Hepatocyte (in vitro differentiated cells): ENCODE measurements at regions not wholly inside any gene's neighbourhood (a gene's known extent, or its start where the extent isn't known, plus 50 kb on each side); places are given as distances from the start of the nearest gene placed in this dataset.

ENCODE experiments used
- DNase-seq: peaks from one replicate; pipeline ENCODE4 v3.0.0-alpha.2; 2016; ENCODE audit warnings: low spot score
- H2AFZ ChIP-seq: fragments of 200-600 bp; sonication (generic); 2 replicates; pipeline ENCODE4 v1.6.0; 2016; ENCODE audit warnings: antibody characterized with exemption, mild to moderate bottlenecking
- H3K27ac ChIP-seq: fragments of 200-600 bp; sonication (generic); 2 replicates; pipeline ENCODE4 v1.5.1; 2016; ENCODE audit warnings: mild to moderate bottlenecking
- H3K27me3 ChIP-seq: fragments of 200-600 bp; sonication (generic); 2 replicates; pipeline ENCODE4 v1.6.1; 2016
- H3K36me3 ChIP-seq: fragments of 200-600 bp; sonication (generic); replicated peaks from 2 replicates; pipeline ENCODE4 v1.5.1; 2016; ENCODE audit warnings: low read depth; ENCODE audit not compliant: insufficient read depth
- H3K4me1 ChIP-seq: fragments of 200-600 bp; sonication (generic); 2 replicates; pipeline ENCODE4 v1.5.1; 2016; ENCODE audit warnings: mild to moderate bottlenecking, moderate library complexity; ENCODE audit not compliant: insufficient read depth
- H3K4me2 ChIP-seq: fragments of 200-600 bp; sonication (generic); 2 replicates; pipeline ENCODE4 v1.6.0; 2016
- H3K4me3 ChIP-seq: fragments of 200-600 bp; sonication (generic); 2 replicates; pipeline ENCODE4 v1.5.1; 2016; ENCODE audit warnings: mild to moderate bottlenecking
- H3K79me2 ChIP-seq: fragments of 200-600 bp; sonication (generic); 2 replicates; pipeline ENCODE4 v1.6.0; 2017; ENCODE audit warnings: mild to moderate bottlenecking
- H3K9me2 ChIP-seq: fragments of 200-600 bp; sonication (generic); replicated peaks from 2 replicates; pipeline ENCODE4 v1.6.0; 2017; ENCODE audit warnings: mild to moderate bottlenecking; ENCODE audit not compliant: insufficient read depth
- H3K9me3 ChIP-seq: fragments of 200-600 bp; sonication (generic); 2 replicates; pipeline ENCODE4 v1.5.1; 2016; ENCODE audit warnings: low read depth, mild to moderate bottlenecking
- H4K20me1 ChIP-seq: fragments of 200-600 bp; sonication (generic); 2 replicates; pipeline ENCODE4 v1.6.0; 2016; ENCODE audit warnings: mild to moderate bottlenecking; ENCODE audit not compliant: insufficient read depth, poor library complexity, severe bottlenecking
- EZH2 ChIP-seq: fragments of 200-600 bp; sonication (generic); IDR thresholded peaks from 2 replicates; pipeline ENCODE4 v1.6.1; 2016; ENCODE audit warnings: antibody characterized with exemption, mild to moderate bottlenecking, borderline replicate concordance
- EZH2phosphoT487 ChIP-seq: fragments of 200-600 bp; sonication (generic); IDR thresholded peaks from one replicate; pipeline ENCODE4 v1.6.1; 2018; ENCODE audit warnings: antibody characterized with exemption, mild to moderate bottlenecking, low read depth, moderate library complexity; ENCODE audit not compliant: unreplicated experiment, severe bottlenecking
- WGBS: methylation state at CpG from one replicate; pipeline ENCODE4 v1.1.6; 2016; ENCODE audit warnings: low lambda C conversion rate; ENCODE audit errors: missing lambda C conversion rate; 5-methylcytosine and 5-hydroxymethylcytosine counted together
- TF ChIP-seq, protein P1 (sequence below): fragments of 200-600 bp; sonication (generic); IDR thresholded peaks from 2 replicates; pipeline ENCODE4 v1.5.1; 2016; ENCODE audit warnings: antibody characterized with exemption, mild to moderate bottlenecking; ENCODE audit not compliant: poor library complexity

DNA sequence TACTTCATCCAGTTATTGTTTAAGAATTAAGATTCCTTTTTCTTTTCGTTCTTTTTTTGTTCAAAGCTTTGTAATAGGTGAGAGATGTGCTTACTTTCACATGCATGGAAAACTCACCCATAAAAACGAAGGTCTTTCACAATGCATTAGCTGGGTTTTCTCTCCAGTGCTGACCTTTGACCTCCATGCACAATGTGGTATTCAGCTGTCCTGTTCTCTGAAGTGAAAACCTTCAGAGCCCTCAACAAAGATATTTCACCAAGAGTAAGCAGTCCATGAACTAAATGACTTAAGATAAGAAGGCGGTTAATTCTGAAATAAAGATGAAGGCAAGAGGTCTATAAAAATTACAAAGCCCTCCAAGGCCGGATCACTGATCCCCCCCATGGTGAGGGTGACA, 77.1 kb upstream of the IPO9 start:
- Histone ChIP-seq H3K27ac (peak overlapping the region; percentile 48), H3K4me1 (peaks cover 40% of the 10 kb centered on the region), H3K79me2 (peaks cover 58% of the 10 kb centered on the region), H3K4me2 (peak overlapping the region; percentile 34), H3K36me3 (no peaks in the 10 kb centered on the region), H3K4me3 (no peak overlapping the region), H3K9me3 (no peaks in the 10 kb centered on the region), H3K9me2 (no peaks in the 10 kb centered on the region), H3K27me3 (no peaks in the 10 kb centered on the region), H2AFZ (no peak overlapping the region), H4K20me1 (no peaks in the 10 kb centered on the region)
- WGBS, result 32% methylated on average over 4 of the region's 4 CpGs
- TF ChIP-seq EZH2, result no peak
- TF ChIP-seq, protein P1, sequence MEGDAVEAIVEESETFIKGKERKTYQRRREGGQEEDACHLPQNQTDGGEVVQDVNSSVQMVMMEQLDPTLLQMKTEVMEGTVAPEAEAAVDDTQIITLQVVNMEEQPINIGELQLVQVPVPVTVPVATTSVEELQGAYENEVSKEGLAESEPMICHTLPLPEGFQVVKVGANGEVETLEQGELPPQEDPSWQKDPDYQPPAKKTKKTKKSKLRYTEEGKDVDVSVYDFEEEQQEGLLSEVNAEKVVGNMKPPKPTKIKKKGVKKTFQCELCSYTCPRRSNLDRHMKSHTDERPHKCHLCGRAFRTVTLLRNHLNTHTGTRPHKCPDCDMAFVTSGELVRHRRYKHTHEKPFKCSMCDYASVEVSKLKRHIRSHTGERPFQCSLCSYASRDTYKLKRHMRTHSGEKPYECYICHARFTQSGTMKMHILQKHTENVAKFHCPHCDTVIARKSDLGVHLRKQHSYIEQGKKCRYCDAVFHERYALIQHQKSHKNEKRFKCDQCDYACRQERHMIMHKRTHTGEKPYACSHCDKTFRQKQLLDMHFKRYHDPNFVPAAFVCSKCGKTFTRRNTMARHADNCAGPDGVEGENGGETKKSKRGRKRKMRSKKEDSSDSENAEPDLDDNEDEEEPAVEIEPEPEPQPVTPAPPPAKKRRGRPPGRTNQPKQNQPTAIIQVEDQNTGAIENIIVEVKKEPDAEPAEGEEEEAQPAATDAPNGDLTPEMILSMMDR, result no peak
- TF ChIP-seq EZH2phosphoT487, result no peak
- DNase-seq, result peak; percentile 51

GRCh38 chr1:201752333-201752732, 76.6 kb upstream of the IPO9 start:
- H3K4me1 ChIP-seq, result peaks cover 40% of the 10 kb centered on the region
- H3K27ac ChIP-seq, result peak overlapping the region; percentile 48
- H3K4me2 ChIP-seq, result no peak overlapping the region
- H4K20me1 ChIP-seq, result no peaks in the 10 kb centered on the region
- no peaks in the 10 kb centered on the region for H3K36me3 ChIP-seq
- H3K4me3 ChIP-seq, result no peak overlapping the region
- TF ChIP-seq EZH2phosphoT487 (no peak), EZH2 (no peak)
- TF ChIP-seq, protein P1, result no peak
- no peaks in the 10 kb centered on the region for H3K9me2 ChIP-seq
- H3K79me2 ChIP-seq, result peaks cover 58% of the 10 kb centered on the region
- WGBS, result 89% methylated on average over 2 of the region's 2 CpGs
- H3K27me3 ChIP-seq, result no peaks in the 10 kb centered on the region
- H3K9me3 ChIP-seq, result no peaks in the 10 kb centered on the region
- no peak overlapping the region for H2AFZ ChIP-seq
- no peak for DNase-seq

DNA sequence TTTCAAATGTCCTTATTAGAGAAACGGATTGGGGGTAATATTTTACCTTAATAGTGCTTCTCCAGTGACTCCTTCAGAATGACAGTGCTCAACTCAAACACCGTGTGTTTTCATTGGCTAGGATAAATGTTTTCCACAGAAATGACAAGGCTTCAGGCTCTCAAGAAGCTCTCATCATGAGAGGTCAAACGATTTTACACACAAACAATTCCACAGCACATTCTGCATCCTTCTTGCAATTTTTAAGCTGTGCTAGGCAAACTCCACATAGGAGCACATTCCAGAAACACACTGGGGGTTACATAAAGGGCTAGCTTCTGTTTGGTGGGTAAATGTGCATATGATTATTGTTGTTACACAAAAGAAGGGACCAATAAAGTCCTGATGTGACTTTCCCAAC, 75.5 kb upstream of the IPO9 start:
- H3K79me2 ChIP-seq, result peaks cover 57% of the 10 kb centered on the region
- peaks cover 30% of the 10 kb centered on the region for H3K4me1 ChIP-seq
- 67% methylated on average over 3 of the region's 3 CpGs for WGBS
- no peak overlapping the region for H3K27ac ChIP-seq
- H3K4me3 ChIP-seq, result no peak overlapping the region
- H3K9me2 ChIP-seq, result no peaks in the 10 kb centered on the region
- no peaks in the 10 kb centered on the region for H3K36me3 ChIP-seq
- no peak for DNase-seq
- TF ChIP-seq EZH2 (no peak), EZH2phosphoT487 (no peak)
- TF ChIP-seq, protein P1, result no peak
- no peak overlapping the region for H3K4me2 ChIP-seq
- no peaks in the 10 kb centered on the region for H3K27me3 ChIP-seq
- no peak overlapping the region for H2AFZ ChIP-seq
- H3K9me3 ChIP-seq, result no peaks in the 10 kb centered on the region
- H4K20me1 ChIP-seq, result no peaks in the 10 kb centered on the region

DNA sequence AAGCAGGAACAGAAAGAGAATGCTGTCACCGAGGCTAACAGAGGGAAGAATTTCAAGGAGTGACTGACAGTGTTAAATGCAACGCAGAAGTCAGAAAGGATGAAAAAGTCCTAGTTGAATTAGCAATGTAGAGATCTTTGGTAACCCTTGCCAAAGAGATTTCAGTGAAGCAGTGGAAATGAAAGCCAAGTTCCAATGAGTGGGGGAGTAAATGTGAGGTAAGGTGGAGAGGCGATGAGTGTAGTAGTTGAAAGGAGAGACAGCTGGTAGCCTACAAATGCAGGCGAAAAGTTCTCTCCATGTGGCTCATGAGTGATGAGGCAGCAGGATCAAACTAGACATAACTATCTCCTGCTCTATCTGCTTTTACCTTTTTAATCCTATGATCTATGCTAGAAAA, 74.6 kb upstream of the IPO9 start:
- Histone ChIP-seq H3K9me3 (no peaks in the 10 kb centered on the region), H3K27me3 (no peaks in the 10 kb centered on the region), H3K36me3 (no peaks in the 10 kb centered on the region), H3K9me2 (no peaks in the 10 kb centered on the region), H3K4me3 (no peak overlapping the region), H3K4me1 (peaks cover 28% of the 10 kb centered on the region), H3K27ac (no peak overlapping the region), H4K20me1 (no peaks in the 10 kb centered on the region), H3K4me2 (no peak overlapping the region), H3K79me2 (peaks cover 53% of the 10 kb centered on the region), H2AFZ (no peak overlapping the region)
- TF ChIP-seq EZH2phosphoT487, result no peak
- TF ChIP-seq, protein P1, result no peak
- no peak for TF ChIP-seq EZH2
- 85% methylated on average over 4 of the region's 4 CpGs for WGBS
- no peak for DNase-seq
